Psoas muscle (tissue), 7 donors: ENCODE measurements at regions not wholly inside any gene's neighbourhood (a gene's known extent, or its start where the extent isn't known, plus 50 kb on each side); places are given as distances from the start of the nearest gene placed in this dataset.

ENCODE experiments used
- ATAC-seq, 4 donors: fragments of 200-7000 bp; cut with Tn5 transposase; one replicate each; pipeline ENCODE4 v1.9.1; 2020; ENCODE audit warnings: moderate library complexity in 3 of 4, mild to moderate bottlenecking in 2 of 4
- DNase-seq, 2 donors: peaks; one replicate each; pipeline ENCODE4 v3.0.0-alpha.2; 2020
- H3K27ac ChIP-seq: fragments of 200-600 bp; one replicate; pipeline ENCODE4 v1.8.0; 2022
- H3K27me3 ChIP-seq, 3 donors: fragments of 200-600 bp in 1 of 3; one replicate each; pipeline versions ENCODE4 v1.6.1 to v1.8.0; 2013 to 2022; ENCODE audit warnings: low read length in 2 of 3, mild to moderate bottlenecking in 2 of 3, moderate library complexity in 1 of 3; ENCODE audit not compliant: insufficient read depth in 3 of 3
- H3K36me3 ChIP-seq, 2 donors: fragments of 200-600 bp in 1 of 2; one replicate each; pipeline versions ENCODE4 v1.6.1 to v1.8.0; 2013 to 2022; ENCODE audit warnings: low read depth in 1 of 2, mild to moderate bottlenecking in 1 of 2, moderate library complexity in 1 of 2; ENCODE audit not compliant: insufficient read depth in 1 of 2
- H3K4me1 ChIP-seq: fragments of 200-600 bp; one replicate; pipeline ENCODE4 v1.8.0; 2022
- H3K4me3 ChIP-seq: fragments of 200-600 bp; one replicate; pipeline ENCODE4 v1.8.0; 2022; ENCODE audit warnings: mild to moderate bottlenecking
- H3K9me3 ChIP-seq: fragments of 200-600 bp; one replicate; pipeline ENCODE4 v1.8.0; 2022
- WGBS, 3 donors: extraction: QIAGEN DNeasy Blood & Tissue Kit; methylation state at CpG; one replicate each; pipeline versions ENCODE4 v1.1.6 to v1.1.7; 2013; 5-methylcytosine and 5-hydroxymethylcytosine counted together
- intact Hi-C, 2 donors: fragments of 100-400 bp; cut with DNase I; formaldehyde crosslinking; loops; one replicate each; pipeline versions ENCODE4 v1.11.0 to v1.14.2; 2022
- TF ChIP-seq, protein P1 (sequence below): fragments of 200-600 bp; IDR thresholded peaks from one replicate; pipeline ENCODE4 v1.8.0; 2022; ENCODE audit warnings: antibody characterized with exemption
- donor health status: healthy with polysubstance abuse.
- donor health status: DM: no; HTN: no; CAD: no; lungs with moderate emphysema.
- donor health status: Bipolar disorder and iron deficiency.
- donor health status: healthy.
- donor health status: DM: yes; HTN: yes; CAD: no.
- donor health status: DM: no; HTN: no; CAD: no.
- donor health status: DM: yes; HTN: yes; CAD: no.

GRCh38 chr15:92289733-92290132 lies 103.9 kb upstream of the ST8SIA2 start:
- 83 to 87% (median 83%) methylated on average over 4 of the region's 4 CpGs for WGBS, 3 donors
- no peak for DNase-seq
- H3K36me3 ChIP-seq: no peaks in the 10 kb centered on the region
- ATAC-seq: no peak
- no peak overlapping the region for H3K27ac ChIP-seq
- TF ChIP-seq, protein P1, sequence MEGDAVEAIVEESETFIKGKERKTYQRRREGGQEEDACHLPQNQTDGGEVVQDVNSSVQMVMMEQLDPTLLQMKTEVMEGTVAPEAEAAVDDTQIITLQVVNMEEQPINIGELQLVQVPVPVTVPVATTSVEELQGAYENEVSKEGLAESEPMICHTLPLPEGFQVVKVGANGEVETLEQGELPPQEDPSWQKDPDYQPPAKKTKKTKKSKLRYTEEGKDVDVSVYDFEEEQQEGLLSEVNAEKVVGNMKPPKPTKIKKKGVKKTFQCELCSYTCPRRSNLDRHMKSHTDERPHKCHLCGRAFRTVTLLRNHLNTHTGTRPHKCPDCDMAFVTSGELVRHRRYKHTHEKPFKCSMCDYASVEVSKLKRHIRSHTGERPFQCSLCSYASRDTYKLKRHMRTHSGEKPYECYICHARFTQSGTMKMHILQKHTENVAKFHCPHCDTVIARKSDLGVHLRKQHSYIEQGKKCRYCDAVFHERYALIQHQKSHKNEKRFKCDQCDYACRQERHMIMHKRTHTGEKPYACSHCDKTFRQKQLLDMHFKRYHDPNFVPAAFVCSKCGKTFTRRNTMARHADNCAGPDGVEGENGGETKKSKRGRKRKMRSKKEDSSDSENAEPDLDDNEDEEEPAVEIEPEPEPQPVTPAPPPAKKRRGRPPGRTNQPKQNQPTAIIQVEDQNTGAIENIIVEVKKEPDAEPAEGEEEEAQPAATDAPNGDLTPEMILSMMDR: no peak
- H3K4me1 ChIP-seq: no peaks in the 10 kb centered on the region
- no peak overlapping the region for H3K4me3 ChIP-seq
- H3K27me3 ChIP-seq: peaks cover 0 to 13% (median 2%) of the 10 kb centered on the region in 3 donors
- H3K9me3 ChIP-seq: no peaks in the 10 kb centered on the region
- intact Hi-C loops: no loop called here

- DNase-seq (no peak), ATAC-seq (peak in 1 of 4 donors; percentile 25)
- Histone ChIP-seq H3K4me3 (no peak overlapping the region), H3K27ac (no peak overlapping the region), H3K4me1 (no peaks in the 10 kb centered on the region), H3K27me3 (peaks cover 0 to 13% (median 2%) of the 10 kb centered on the region in 3 donors), H3K9me3 (no peaks in the 10 kb centered on the region), H3K36me3 (no peaks in the 10 kb centered on the region)
- intact Hi-C loops: no loop called here
- TF ChIP-seq, protein P1: no peak
- 61 to 72% (median 69%) methylated on average over 5 of the region's 5 CpGs for WGBS, 3 donors
These were observed 103.2 kb upstream of the ST8SIA2 start for GRCh38 chr15:92290359-92290992.

GRCh38 chr15:92291900-92292299 lies 101.8 kb upstream of the ST8SIA2 start:
- intact Hi-C loops: no loop called here
- H3K4me1 ChIP-seq: no peaks in the 10 kb centered on the region
- no peaks in the 10 kb centered on the region for H3K36me3 ChIP-seq
- no peak overlapping the region for H3K4me3 ChIP-seq
- H3K9me3 ChIP-seq: no peaks in the 10 kb centered on the region
- TF ChIP-seq, protein P1: no peak
- H3K27ac ChIP-seq: no peak overlapping the region
- no peak for DNase-seq
- peaks cover 0 to 13% (median 2%) of the 10 kb centered on the region in 3 donors for H3K27me3 ChIP-seq
- WGBS, 3 donors: 78 to 82% (median 79%) methylated on average over 4 of the region's 4 CpGs
- no peak for ATAC-seq

GRCh38 chr15:92294759-92295158 lies 98.9 kb upstream of the ST8SIA2 start:
- Histone ChIP-seq H3K4me3 (no peak overlapping the region), H3K27ac (no peak overlapping the region), H3K27me3 (peaks cover 0 to 13% (median 2%) of the 10 kb centered on the region in 3 donors), H3K4me1 (no peaks in the 10 kb centered on the region), H3K36me3 (no peaks in the 10 kb centered on the region), H3K9me3 (no peaks in the 10 kb centered on the region)
- DNase-seq (no peak), ATAC-seq (no peak)
- WGBS, 3 donors: 31 to 35% (median 33%) methylated on average over 5 of the region's 5 CpGs
- intact Hi-C loops: no loop called here
- TF ChIP-seq, protein P1: no peak
